Non-pigmented ciliary epithelial cell (primary cell): ENCODE measurements at regions not wholly inside any gene's neighbourhood (a gene's known extent, or its start where the extent isn't known, plus 50 kb on each side); places are given as distances from the start of the nearest gene placed in this dataset.

Source experiments
- DNase-seq: peaks from one replicate; pipeline ENCODE4 v3.0.0-alpha.2; 2010; ENCODE audit warnings: low read depth

DNA sequence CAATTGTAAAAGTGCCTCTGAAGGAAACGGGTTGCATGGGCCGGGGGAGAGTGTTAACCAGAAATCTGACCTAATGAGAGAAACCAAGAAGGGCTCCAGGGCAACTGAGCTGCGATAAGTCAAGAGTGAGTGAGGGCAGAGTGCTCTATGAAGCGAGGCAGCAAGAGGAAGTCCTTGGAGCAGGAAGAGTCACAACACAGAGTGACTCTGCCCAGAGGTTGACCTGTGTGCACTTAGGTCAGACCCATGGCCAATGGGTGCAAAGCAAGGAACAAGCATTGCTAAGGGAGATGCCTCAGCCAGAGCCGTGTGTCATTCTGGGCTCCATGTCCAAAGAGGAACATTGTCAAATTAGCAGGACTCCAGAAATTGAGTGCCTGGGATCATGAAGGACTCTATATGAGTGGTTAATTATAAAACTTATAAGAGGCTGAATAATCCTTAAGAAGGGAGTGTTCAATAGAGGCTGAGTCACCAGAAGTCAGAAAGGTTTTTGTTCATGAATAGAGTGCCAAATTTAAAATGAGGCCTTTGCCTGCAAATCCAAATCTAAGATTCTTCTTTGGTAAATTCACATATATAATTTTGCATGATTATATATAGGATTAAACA is 438.5 kb downstream of the MED10 start:
- no peak for DNase-seq

DNA sequence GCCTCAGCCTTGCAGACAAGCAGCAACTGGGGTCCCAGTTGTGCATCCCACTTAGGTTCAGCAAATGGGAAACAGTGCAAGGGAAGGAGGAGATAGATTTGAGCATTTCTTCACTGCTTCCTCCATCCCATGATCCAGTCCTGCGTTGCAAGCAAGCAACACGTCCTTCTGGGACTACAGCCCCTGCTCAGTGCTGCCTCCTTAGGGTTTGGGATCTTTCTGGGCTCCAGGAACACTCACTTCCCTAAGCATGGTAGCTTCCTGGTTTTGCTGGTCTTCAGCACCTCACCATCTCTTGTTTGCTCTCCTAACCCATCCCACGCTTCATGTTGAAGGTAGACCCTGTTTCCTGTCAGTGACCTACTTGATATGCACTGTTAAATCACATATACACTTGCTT is 444.7 kb downstream of the MED10 start:
- no peak for DNase-seq

DNA sequence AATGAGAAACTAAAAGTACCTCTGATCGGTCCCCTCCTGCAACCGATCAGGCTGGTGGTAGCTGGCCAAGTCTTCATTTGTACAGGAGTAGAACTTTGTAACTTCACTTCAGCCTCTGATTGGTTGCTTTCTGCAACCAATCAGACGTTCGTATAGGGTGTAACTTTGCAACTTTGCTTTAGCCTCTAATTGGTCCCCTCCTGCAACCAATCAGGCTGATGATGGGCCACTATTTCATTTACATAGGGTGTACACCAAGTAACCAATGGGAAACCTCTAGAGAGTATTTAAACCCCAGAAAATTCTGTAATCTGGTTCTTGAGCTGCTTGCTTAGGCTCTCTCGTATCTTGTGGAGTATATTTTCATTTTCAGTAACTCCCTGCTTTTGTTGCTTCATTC is 445.5 kb downstream of the MED10 start:
- DNase-seq, result no peak

DNA sequence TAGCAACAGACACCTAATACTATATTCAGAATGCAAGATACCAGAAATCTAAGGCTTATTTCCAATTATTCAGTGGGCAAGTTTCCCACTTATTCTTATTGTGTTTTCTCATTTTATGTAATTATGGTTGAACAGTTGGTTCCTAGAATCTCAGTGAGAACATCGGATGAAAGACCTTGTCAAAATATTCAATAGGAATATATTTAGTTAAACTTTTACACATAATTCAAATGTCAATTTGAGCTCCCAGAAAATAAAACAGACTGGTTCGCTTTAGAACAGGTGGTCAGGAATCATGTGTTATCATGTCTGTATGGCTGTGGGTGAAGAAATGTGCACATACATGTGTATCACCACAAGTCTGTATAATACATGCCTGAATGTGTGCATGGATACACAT is 447.8 kb downstream of the MED10 start:
- DNase-seq, result no peak

DNA sequence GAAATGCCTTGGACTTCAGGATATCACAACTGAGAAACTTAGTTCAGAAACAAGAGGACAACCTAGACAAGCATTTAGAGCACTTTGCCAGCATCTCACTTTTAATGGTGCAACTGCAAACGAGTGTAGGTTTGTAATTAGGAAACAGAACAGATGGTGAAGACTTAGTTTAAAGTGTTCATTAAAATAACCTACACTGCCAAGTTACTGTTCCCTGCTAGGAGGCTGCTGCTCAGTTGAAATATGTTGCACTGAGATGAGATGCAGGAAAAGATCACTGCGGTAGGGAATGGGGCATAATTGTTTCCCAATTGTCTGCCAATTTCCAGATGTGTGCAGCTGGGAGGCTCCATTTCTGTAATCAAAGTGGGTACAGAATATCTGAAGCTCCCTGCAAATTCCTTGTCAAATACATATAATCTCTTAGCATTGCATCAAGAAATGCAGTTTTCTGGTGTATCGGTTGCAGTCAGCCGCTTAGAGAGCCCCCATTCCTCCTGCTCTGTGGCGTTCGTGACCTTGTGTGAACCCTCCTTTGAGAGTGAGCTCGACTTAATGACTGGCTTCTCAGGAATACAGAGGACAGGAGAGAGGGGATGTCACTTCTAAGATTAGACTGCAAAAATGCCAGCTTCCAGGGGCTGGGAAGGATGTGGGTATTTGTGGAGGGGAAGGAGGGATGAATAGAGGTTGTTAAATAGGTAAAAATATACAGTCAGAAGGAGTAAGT is 448.9 kb downstream of the MED10 start:
- no peak for DNase-seq

DNA sequence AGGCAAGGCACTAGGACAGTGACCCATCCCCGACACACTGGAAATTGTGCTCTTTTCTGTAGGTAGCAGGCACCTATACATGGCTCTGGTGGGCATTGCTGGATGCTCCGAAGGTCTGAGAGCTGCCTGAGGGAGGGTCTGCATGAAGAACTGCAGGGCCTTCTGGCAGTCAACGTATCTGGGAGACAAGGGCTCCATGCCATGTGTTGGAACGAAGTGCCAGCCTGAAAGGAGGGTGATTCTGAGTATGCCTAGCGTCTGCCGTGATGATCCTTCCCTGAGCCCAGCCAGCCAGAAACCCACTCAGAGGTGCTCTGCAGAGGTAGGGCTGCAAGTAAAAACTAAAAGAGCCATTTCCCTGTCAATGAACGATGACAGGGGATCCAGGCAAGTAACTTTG is 453.2 kb downstream of the MED10 start:
- no peak for DNase-seq

DNA sequence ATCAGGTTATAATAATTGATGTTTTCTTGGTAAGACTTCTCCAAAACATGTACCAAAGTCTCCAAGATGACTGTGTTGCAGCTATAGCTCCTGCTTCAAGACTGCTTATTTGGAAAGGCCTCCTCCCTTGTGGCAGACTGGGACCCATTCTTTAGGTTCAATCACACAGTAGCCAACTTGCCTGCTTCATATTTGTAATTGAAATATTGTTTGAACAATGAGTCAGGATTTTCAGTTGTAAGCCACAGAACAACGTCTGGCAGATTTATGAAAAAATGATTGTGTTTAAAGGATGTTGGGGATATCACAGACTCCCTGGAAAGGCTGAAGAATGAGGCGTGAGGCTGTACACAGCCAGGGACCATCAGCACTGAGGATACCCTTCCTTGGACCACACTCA is 458.9 kb downstream of the MED10 start:
- DNase-seq, result no peak

- no peak for DNase-seq
Observed at GRCh38 chr5:5906778-5907177, 471.6 kb downstream of the MED10 start.

- no peak for DNase-seq
Observed at GRCh38 chr5:5905186-5905585, 473.2 kb downstream of the MED10 start.

DNA sequence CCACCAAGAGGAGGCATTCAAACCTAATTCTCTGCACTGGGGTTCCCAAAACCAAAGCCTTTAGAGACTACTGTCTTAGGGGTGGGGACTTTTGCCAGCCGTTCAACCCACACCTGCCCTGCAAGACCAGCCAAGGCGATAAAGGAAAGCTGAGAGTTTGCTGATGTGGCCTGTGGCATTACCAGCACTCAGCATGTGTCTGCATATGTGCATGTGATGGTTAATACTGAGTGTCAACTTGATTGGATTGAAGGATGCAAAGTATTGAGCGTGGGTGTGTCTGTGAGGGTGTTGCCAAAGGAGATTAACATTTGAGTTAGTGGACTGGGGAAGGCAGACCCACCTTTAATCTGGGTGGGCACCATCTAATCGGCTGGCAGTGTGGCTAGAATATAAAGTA is 474.2 kb downstream of the MED10 start:
- DNase-seq, result no peak

- no peak for DNase-seq
Observed at GRCh38 chr5:5902678-5903646, 475.4 kb downstream of the MED10 start.

DNA sequence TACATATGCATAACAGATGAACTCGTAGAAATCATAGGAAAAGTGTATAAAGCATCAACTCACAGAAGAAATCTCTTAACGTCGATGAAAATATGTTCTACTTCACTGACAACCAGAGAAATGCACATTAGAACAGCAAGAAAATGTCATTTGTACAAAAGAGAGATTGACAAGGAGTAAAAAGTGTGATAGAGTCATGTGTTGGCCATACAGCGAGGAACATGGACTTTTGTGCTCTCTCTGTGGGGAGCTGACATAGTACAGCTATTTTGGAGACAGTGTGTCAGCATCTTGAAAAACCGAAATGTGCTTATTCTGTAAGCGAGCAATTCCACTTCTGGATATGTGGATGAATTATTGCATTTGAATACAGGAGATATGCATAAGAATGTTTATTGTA is 477.9 kb downstream of the ICE1 start:
- no peak for DNase-seq

GRCh38 chr5:5899716-5900115 is 477.2 kb downstream of the ICE1 start:
- DNase-seq, result no peak

- no peak for DNase-seq
Observed at GRCh38 chr5:5888284-5888683, 465.8 kb downstream of the ICE1 start.

- DNase-seq, result no peak
Observed at GRCh38 chr5:5887833-5888232, 465.4 kb downstream of the ICE1 start.

DNA sequence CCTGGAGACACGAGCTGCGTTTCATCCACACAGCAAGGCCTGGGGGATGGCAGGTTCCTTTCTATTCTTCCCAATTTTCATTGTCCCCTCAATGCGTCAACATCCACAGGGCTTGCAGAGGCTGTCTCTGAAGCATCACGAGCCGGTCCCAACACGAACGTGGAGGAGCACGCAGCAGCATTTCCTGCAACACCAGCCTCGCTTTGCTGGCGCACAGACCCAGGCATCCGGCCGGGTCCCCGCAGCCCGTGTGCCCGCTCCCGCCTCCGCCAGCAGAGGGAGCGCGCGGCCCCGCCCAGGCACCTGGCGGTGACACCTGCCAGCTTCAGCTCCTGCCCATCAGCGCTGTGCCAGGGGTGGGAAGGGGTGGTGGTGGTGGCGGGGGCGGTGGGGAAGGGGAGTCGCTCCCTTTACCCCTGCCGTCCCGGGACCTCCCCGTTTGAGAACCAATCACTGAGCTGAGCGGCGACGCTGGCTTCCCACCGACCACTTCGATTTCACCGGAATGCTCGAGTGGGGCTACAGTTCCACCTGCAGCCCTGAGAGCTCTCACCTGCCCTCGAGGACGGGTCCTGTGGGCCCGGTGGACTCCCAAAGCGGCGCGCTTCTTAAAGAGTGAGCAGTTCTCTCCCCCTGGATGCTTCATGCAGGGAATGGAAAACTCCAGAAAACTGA is 464.5 kb downstream of the ICE1 start:
- no peak for DNase-seq

- DNase-seq, result no peak
Observed at GRCh38 chr5:5886353-5886752, 463.9 kb downstream of the ICE1 start.

DNA sequence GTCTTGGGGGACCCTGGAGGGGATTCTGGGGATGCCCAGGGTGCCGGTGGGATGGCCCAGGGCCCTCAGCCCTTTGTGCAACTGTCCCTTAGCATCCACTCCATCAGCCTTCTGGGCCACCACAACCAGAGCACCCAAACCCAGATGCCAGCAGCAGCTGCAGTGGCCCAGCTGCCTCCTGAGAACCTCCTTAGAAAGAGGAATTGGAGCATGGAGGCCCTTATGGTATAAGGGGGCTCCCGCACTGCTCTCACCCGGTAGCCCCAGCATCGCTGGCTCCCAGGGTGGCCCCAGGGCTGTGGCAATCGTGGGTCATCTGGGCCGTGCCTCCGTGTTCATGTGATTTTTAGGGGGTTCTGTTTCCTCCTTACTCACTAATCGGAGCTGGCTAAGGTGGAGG is 463.3 kb downstream of the ICE1 start:
- DNase-seq, result no peak

DNA sequence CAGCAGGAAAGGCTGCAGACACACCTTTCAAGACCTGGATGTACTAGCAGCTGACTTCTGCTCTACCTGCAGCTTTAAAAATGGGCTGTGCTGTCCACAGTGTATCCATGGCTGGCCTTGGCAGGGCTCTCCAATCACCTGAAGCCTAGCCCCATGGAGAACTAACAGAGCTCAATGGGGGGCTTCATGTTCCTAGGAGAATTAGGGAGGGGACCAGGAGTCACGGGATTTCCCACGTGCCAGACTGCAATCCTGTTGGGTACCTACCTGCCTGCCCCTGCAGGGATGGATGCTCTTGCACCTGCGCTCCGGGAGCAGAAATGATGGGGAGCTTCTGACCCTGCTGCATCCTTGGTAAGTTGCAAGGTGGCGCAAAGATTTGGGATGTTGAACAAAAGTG is 462.1 kb downstream of the ICE1 start:
- DNase-seq, result no peak

DNA sequence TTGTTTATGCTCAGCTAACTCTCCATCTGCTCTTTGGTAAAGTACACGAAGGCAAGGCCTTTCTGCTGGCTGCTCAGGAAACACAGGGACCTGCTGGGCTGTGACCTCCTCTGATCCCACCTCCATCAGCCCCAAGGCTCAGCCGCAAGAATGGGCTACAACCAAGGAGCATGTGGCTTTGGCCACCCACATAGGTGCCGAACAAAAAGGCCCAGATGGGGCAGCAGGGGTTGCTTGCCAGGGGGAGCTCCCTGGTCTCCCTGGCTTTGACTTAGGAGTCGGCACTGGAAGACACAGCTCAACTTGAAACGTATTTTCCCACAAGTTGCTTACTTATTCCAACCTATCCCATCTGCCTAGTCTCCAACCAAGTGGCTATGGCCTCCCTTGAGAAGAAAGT is 461.1 kb downstream of the ICE1 start:
- no peak for DNase-seq

GRCh38 chr5:5883146-5883545 is 460.7 kb downstream of the ICE1 start:
- no peak for DNase-seq

GRCh38 chr5:5882706-5883105 is 460.2 kb downstream of the ICE1 start:
- DNase-seq, result no peak
